Erythroblast (primary cell): ENCODE measurements at regions not wholly inside any gene's neighbourhood (a gene's known extent, or its start where the extent isn't known, plus 50 kb on each side); places are given as distances from the start of the nearest gene placed in this dataset.

ENCODE experiments used
- GATA1 ChIP-seq: IDR thresholded peaks from 2 replicates; pipeline ENCODE4 v1.6.1; 2011; ENCODE audit warnings: low read depth, mild to moderate bottlenecking, control low read depth, low read length, moderate library complexity
- POLR2A ChIP-seq: IDR thresholded peaks from 2 replicates; pipeline ENCODE4 v1.6.1; 2011; ENCODE audit warnings: mild to moderate bottlenecking, low read length

DNA sequence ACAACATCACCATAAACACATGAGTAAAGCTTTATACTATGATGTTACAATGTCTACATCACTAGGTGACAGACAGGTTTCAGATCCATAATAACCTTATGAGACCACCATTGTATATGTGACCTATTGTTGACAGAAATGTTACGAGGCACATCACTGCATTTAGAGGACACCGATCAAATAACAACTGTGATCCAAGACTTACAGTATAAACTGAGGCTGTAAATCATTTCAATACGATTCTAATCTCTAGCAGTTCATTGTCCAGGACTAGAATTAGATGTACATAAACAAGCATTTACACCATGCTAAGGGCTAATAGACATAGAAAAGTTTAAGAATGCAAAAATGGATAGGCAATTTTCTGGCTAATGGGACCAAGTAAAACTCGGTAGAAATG is 491.9 kb upstream of the ROBO1 start:
- TF ChIP-seq POLR2A (no peak), GATA1 (no peak)
